ENCODE measurements at regions not wholly inside any gene's neighbourhood (a gene's known extent, or its start where the extent isn't known, plus 50 kb on each side); places are given as distances from the start of the nearest gene placed in this dataset.

- Histone ChIP-seq H2AFZ (ENCODE audit: low read length) (no peak overlapping the region), H3K23ac (ENCODE audit: low read depth, low read length, poor library complexity) (no peak overlapping the region), H2BK15ac (ENCODE audit: low read length) (no peak overlapping the region), H2AK5ac (ENCODE audit: low read depth, low read length) (no peak overlapping the region), H3K9ac (ENCODE audit: low read depth, low read length, poor library complexity) (no peak overlapping the region), H2BK12ac (ENCODE audit: low read length) (no peak overlapping the region), H4K8ac (ENCODE audit: low read depth, low read length) (no peak overlapping the region), H3K14ac (ENCODE audit: low read length) (no peak overlapping the region), H3K27me3 (ENCODE audit: control insufficient read depth in 3 of 3, insufficient read depth in 3 of 3, low read depth in 1 of 3, low read length in 3 of 3) (no peaks in the 10 kb centered on the region), H3K79me1 (ENCODE audit: low read depth, low read length) (no peaks in the 10 kb centered on the region), H3K9me3 (replicated peaks in 1 of 2; ENCODE audit: control insufficient read depth in 2 of 2, insufficient read depth in 1 of 2, low read depth in 1 of 2, low read length in 2 of 2) (no peaks in the 10 kb centered on the region), H3K4ac (ENCODE audit: low read length) (no peak overlapping the region), H2BK5ac (ENCODE audit: low read length) (no peak overlapping the region), H3K4me3 (ENCODE audit: low read length in 2 of 2) (no peak overlapping the region), H3K18ac (ENCODE audit: low read length) (no peak overlapping the region), H4K91ac (ENCODE audit: low read depth, low read length, poor library complexity) (no peak overlapping the region), H3K4me1 (ENCODE audit: control insufficient read depth in 2 of 2, insufficient read depth in 1 of 2, low read depth in 1 of 2, low read length in 2 of 2) (no peaks in the 10 kb centered on the region), H2BK120ac (ENCODE audit: low read depth, low read length) (no peak overlapping the region), H3K27ac (replicated peaks; ENCODE audit: low read length) (no peak overlapping the region), H3K36me3 (replicated peaks in 1 of 2; ENCODE audit: control insufficient read depth in 2 of 2, insufficient read depth in 2 of 2, low read length in 2 of 2) (no peaks in the 10 kb centered on the region), H3K4me2 (ENCODE audit: insufficient read depth, low read length, poor library complexity, severe bottlenecking) (no peak overlapping the region)
- WGBS, 2 donors (ENCODE audit: extremely low coverage in 2 of 2, insufficient read length in 2 of 2, insufficient replicate concordance in 1 of 2) = no CpG with 5 or more reads among the region's 2 CpGs
- DNase-seq (ENCODE audit: low spot score) = no peak
Measured at GRCh38 chr20:40920291-40920690, 108.3 kb upstream of the TOP1 start.

GRCh38 chr20:40922865-40923264 is 105.8 kb upstream of the TOP1 start:
- no peak for DNase-seq (ENCODE audit: low spot score)
- Histone ChIP-seq H3K36me3 (replicated peaks in 1 of 2; ENCODE audit: control insufficient read depth in 2 of 2, insufficient read depth in 2 of 2, low read length in 2 of 2) (no peaks in the 10 kb centered on the region), H3K9me3 (replicated peaks in 1 of 2; ENCODE audit: control insufficient read depth in 2 of 2, insufficient read depth in 1 of 2, low read depth in 1 of 2, low read length in 2 of 2) (no peaks in the 10 kb centered on the region), H3K4me2 (ENCODE audit: insufficient read depth, low read length, poor library complexity, severe bottlenecking) (no peak overlapping the region), H3K4me3 (ENCODE audit: low read length in 2 of 2) (no peak overlapping the region), H2BK12ac (ENCODE audit: low read length) (no peak overlapping the region), H3K4me1 (ENCODE audit: control insufficient read depth in 2 of 2, insufficient read depth in 1 of 2, low read depth in 1 of 2, low read length in 2 of 2) (no peaks in the 10 kb centered on the region), H3K23ac (ENCODE audit: low read depth, low read length, poor library complexity) (no peak overlapping the region), H3K27me3 (ENCODE audit: control insufficient read depth in 3 of 3, insufficient read depth in 3 of 3, low read depth in 1 of 3, low read length in 3 of 3) (no peaks in the 10 kb centered on the region), H2AK5ac (ENCODE audit: low read depth, low read length) (no peak overlapping the region), H3K4ac (ENCODE audit: low read length) (no peak overlapping the region), H3K14ac (ENCODE audit: low read length) (no peak overlapping the region), H2AFZ (ENCODE audit: low read length) (no peak overlapping the region), H3K18ac (ENCODE audit: low read length) (no peak overlapping the region), H4K91ac (ENCODE audit: low read depth, low read length, poor library complexity) (no peak overlapping the region), H3K27ac (replicated peaks; ENCODE audit: low read length) (no peak overlapping the region), H2BK120ac (ENCODE audit: low read depth, low read length) (no peak overlapping the region), H2BK15ac (ENCODE audit: low read length) (no peak overlapping the region), H4K8ac (ENCODE audit: low read depth, low read length) (no peak overlapping the region), H3K79me1 (ENCODE audit: low read depth, low read length) (no peaks in the 10 kb centered on the region), H2BK5ac (ENCODE audit: low read length) (no peak overlapping the region), H3K9ac (ENCODE audit: low read depth, low read length, poor library complexity) (no peak overlapping the region)
- no CpG with 5 or more reads among the region's 3 CpGs for whole genome bisulfite sequencing, 2 donors (ENCODE audit: extremely low coverage in 2 of 2, insufficient read length in 2 of 2, insufficient replicate concordance in 1 of 2)

GRCh38 chr20:40925829-40926510 is 102.7 kb upstream of the TOP1 start:
- Histone ChIP-seq H3K27ac (replicated peaks; ENCODE audit: low read length) (no peak overlapping the region), H3K23ac (ENCODE audit: low read depth, low read length, poor library complexity) (no peak overlapping the region), H3K9me3 (replicated peaks in 1 of 2; ENCODE audit: control insufficient read depth in 2 of 2, insufficient read depth in 1 of 2, low read depth in 1 of 2, low read length in 2 of 2) (no peaks in the 10 kb centered on the region), H3K18ac (ENCODE audit: low read length) (no peak overlapping the region), H3K9ac (ENCODE audit: low read depth, low read length, poor library complexity) (no peak overlapping the region), H2AK5ac (ENCODE audit: low read depth, low read length) (no peak overlapping the region), H3K4ac (ENCODE audit: low read length) (no peak overlapping the region), H2BK120ac (ENCODE audit: low read depth, low read length) (no peak overlapping the region), H4K91ac (ENCODE audit: low read depth, low read length, poor library complexity) (no peak overlapping the region), H3K4me3 (ENCODE audit: low read length in 2 of 2) (no peak overlapping the region), H3K4me1 (ENCODE audit: control insufficient read depth in 2 of 2, insufficient read depth in 1 of 2, low read depth in 1 of 2, low read length in 2 of 2) (peaks cover 0 to 1% of the 10 kb centered on the region in 2 donors), H3K4me2 (ENCODE audit: insufficient read depth, low read length, poor library complexity, severe bottlenecking) (no peak overlapping the region), H3K79me1 (ENCODE audit: low read depth, low read length) (no peaks in the 10 kb centered on the region), H2BK12ac (ENCODE audit: low read length) (no peak overlapping the region), H2BK15ac (ENCODE audit: low read length) (no peak overlapping the region), H2BK5ac (ENCODE audit: low read length) (no peak overlapping the region), H2AFZ (ENCODE audit: low read length) (no peak overlapping the region), H3K14ac (ENCODE audit: low read length) (no peak overlapping the region), H4K8ac (ENCODE audit: low read depth, low read length) (no peak overlapping the region), H3K36me3 (replicated peaks in 1 of 2; ENCODE audit: control insufficient read depth in 2 of 2, insufficient read depth in 2 of 2, low read length in 2 of 2) (no peaks in the 10 kb centered on the region), H3K27me3 (ENCODE audit: control insufficient read depth in 3 of 3, insufficient read depth in 3 of 3, low read depth in 1 of 3, low read length in 3 of 3) (peaks cover 0 to 3% (median 0%) of the 10 kb centered on the region in 3 experiments)
- DNase-seq (ENCODE audit: low spot score) = no peak
- WGBS, 2 donors (ENCODE audit: extremely low coverage in 2 of 2, insufficient read length in 2 of 2, insufficient replicate concordance in 1 of 2) = no CpG with 5 or more reads among the region's 4 CpGs

GRCh38 chr20:40926928-40927327 is 101.7 kb upstream of the TOP1 start:
- peaks cover 0 to 3% (median 0%) of the 10 kb centered on the region in 3 experiments for H3K27me3 ChIP-seq (ENCODE audit: control insufficient read depth in 3 of 3, insufficient read depth in 3 of 3, low read depth in 1 of 3, low read length in 3 of 3)
- H2BK12ac ChIP-seq (ENCODE audit: low read length) = no peak overlapping the region
- H2BK5ac ChIP-seq (ENCODE audit: low read length) = no peak overlapping the region
- no peaks in the 10 kb centered on the region for H3K36me3 ChIP-seq (replicated peaks in 1 of 2; ENCODE audit: control insufficient read depth in 2 of 2, insufficient read depth in 2 of 2, low read length in 2 of 2)
- no peak overlapping the region for H3K4ac ChIP-seq (ENCODE audit: low read length)
- H3K23ac ChIP-seq (ENCODE audit: low read depth, low read length, poor library complexity) = no peak overlapping the region
- no peak overlapping the region for H2BK15ac ChIP-seq (ENCODE audit: low read length)
- H3K4me3 ChIP-seq (ENCODE audit: low read length in 2 of 2) = no peak overlapping the region
- H3K18ac ChIP-seq (ENCODE audit: low read length) = no peak overlapping the region
- H2AK5ac ChIP-seq (ENCODE audit: low read depth, low read length) = no peak overlapping the region
- WGBS, 2 donors (ENCODE audit: extremely low coverage in 2 of 2, insufficient read length in 2 of 2, insufficient replicate concordance in 1 of 2) = no CpG with 5 or more reads among the region's 2 CpGs
- no peak for DNase-seq (ENCODE audit: low spot score)
- H2BK120ac ChIP-seq (ENCODE audit: low read depth, low read length) = no peak overlapping the region
- peaks cover 0 to 1% of the 10 kb centered on the region in 2 donors for H3K4me1 ChIP-seq (ENCODE audit: control insufficient read depth in 2 of 2, insufficient read depth in 1 of 2, low read depth in 1 of 2, low read length in 2 of 2)
- no peaks in the 10 kb centered on the region for H3K9me3 ChIP-seq (replicated peaks in 1 of 2; ENCODE audit: control insufficient read depth in 2 of 2, insufficient read depth in 1 of 2, low read depth in 1 of 2, low read length in 2 of 2)
- no peak overlapping the region for H3K14ac ChIP-seq (ENCODE audit: low read length)
- H3K4me2 ChIP-seq (ENCODE audit: insufficient read depth, low read length, poor library complexity, severe bottlenecking) = no peak overlapping the region
- no peaks in the 10 kb centered on the region for H3K79me1 ChIP-seq (ENCODE audit: low read depth, low read length)
- no peak overlapping the region for H3K27ac ChIP-seq (replicated peaks; ENCODE audit: low read length)
- no peak overlapping the region for H3K9ac ChIP-seq (ENCODE audit: low read depth, low read length, poor library complexity)
- H4K8ac ChIP-seq (ENCODE audit: low read depth, low read length) = no peak overlapping the region
- H4K91ac ChIP-seq (ENCODE audit: low read depth, low read length, poor library complexity) = no peak overlapping the region
- no peak overlapping the region for H2AFZ ChIP-seq (ENCODE audit: low read length)

Data from neuronal stem cell (in vitro differentiated cells).